ENCODE measurements at regions not wholly inside any gene's neighbourhood (a gene's known extent, or its start where the extent isn't known, plus 50 kb on each side); places are given as distances from the start of the nearest gene placed in this dataset.

GRCh38 chr2:8615252-8615575 is 66.6 kb upstream of the ID2 start:
- peaks cover 9% of the 10 kb centered on the region for H3K9me3 Mint-ChIP-seq
- peaks cover 25% of the 10 kb centered on the region for H3K4me1 Mint-ChIP-seq
- no peaks in the 10 kb centered on the region for H3K36me3 Mint-ChIP-seq (ENCODE audit: low read depth)
- H3K4me3 Mint-ChIP-seq = no peak overlapping the region
- peaks cover 16% of the 10 kb centered on the region for H3K27me3 Mint-ChIP-seq (ENCODE audit: low read depth)
- TF ChIP-seq CTCF (IDR thresholded peaks at IDR 0.05; ENCODE audit: unreplicated experiment in 3 of 3) = no peak
- no peak overlapping the region for H3K27ac Mint-ChIP-seq

GRCh38 chr2:8615576-8616281 is 66.1 kb upstream of the ID2 start:
- Mint-ChIP-seq H3K36me3 (ENCODE audit: low read depth) (no peaks in the 10 kb centered on the region), H3K9me3 (peaks cover 7% of the 10 kb centered on the region), H3K27me3 (ENCODE audit: low read depth) (peaks cover 16% of the 10 kb centered on the region), H3K27ac (no peak overlapping the region), H3K4me1 (peaks cover 25% of the 10 kb centered on the region), H3K4me3 (no peak overlapping the region)
- TF ChIP-seq CTCF (IDR thresholded peaks at IDR 0.05; ENCODE audit: unreplicated experiment in 3 of 3) = no peak

GRCh38 chr2:8617048-8617447 is 64.8 kb upstream of the ID2 start:
- TF ChIP-seq CTCF (IDR thresholded peaks at IDR 0.05; ENCODE audit: unreplicated experiment in 3 of 3) = no peak
- Mint-ChIP-seq H3K4me1 (peaks cover 31% of the 10 kb centered on the region), H3K27ac (no peak overlapping the region), H3K4me3 (no peak overlapping the region), H3K36me3 (ENCODE audit: low read depth) (no peaks in the 10 kb centered on the region), H3K27me3 (ENCODE audit: low read depth) (peaks cover 9% of the 10 kb centered on the region), H3K9me3 (peaks cover 3% of the 10 kb centered on the region)

- peaks cover 9% of the 10 kb centered on the region for H3K27me3 Mint-ChIP-seq (ENCODE audit: low read depth)
These were observed 64.3 kb upstream of the ID2 start for GRCh38 chr2:8617590-8617989.

GRCh38 chr2:8619071-8619470 is 62.8 kb upstream of the ID2 start:
- no peak for TF ChIP-seq CTCF (IDR thresholded peaks at IDR 0.05; ENCODE audit: unreplicated experiment in 3 of 3)
- peaks cover 3% of the 10 kb centered on the region for H3K9me3 Mint-ChIP-seq
- H3K36me3 Mint-ChIP-seq (ENCODE audit: low read depth) = no peaks in the 10 kb centered on the region
- peaks cover 9% of the 10 kb centered on the region for H3K27me3 Mint-ChIP-seq (ENCODE audit: low read depth)
- peaks cover 35% of the 10 kb centered on the region for H3K4me1 Mint-ChIP-seq
- H3K27ac Mint-ChIP-seq = no peak overlapping the region
- H3K4me3 Mint-ChIP-seq = no peak overlapping the region

More at GRCh38 chr2:8617590-8617989, 64.3 kb upstream of the ID2 start:
- peaks cover 3% of the 10 kb centered on the region for H3K9me3 Mint-ChIP-seq
- H3K36me3 Mint-ChIP-seq (ENCODE audit: low read depth) = no peaks in the 10 kb centered on the region
- no peak overlapping the region for H3K27ac Mint-ChIP-seq
- no peak for TF ChIP-seq CTCF (IDR thresholded peaks at IDR 0.05; ENCODE audit: unreplicated experiment in 3 of 3)
- peaks cover 32% of the 10 kb centered on the region for H3K4me1 Mint-ChIP-seq
- H3K4me3 Mint-ChIP-seq = no peak overlapping the region

All from nephron (organoid).